ENCODE measurements at regions not wholly inside any gene's neighbourhood (a gene's known extent, or its start where the extent isn't known, plus 50 kb on each side); places are given as distances from the start of the nearest gene placed in this dataset.
"Not testable (repeated sequence)": the region's sequence is repeated elsewhere in the genome, so short reads cannot be mapped to it uniquely, and the experiment has no call there.

DNA sequence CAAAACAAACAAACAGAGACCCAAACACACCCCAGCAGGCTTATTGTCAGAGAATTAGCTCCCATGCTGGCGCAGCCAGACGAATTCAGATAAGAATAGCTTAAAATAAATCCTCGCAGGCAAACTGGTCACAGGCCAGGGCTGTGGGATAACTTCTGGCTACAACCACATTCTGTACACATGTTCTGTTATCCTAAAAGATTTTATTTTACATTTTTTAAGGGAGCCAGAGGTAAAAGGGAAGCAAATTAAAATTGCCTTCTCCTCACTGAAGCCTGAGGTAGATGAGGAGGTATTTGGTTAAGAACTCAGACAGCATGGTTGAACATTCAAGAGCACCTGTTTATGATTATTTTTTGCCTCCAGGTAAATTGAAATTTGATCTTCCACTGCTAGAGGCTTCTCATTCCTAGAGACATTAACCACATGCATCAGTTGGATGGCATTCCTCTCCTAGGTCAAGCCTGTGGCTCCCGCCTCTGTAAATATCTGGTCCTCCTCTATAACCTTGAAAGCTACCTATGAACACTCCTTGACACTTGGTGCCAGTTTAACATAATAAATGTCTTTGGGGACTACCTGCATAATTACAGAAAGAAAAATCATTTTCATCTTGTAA, 190.3 kb downstream of the SATB1 start:
- DNase-seq = no peak

DNA sequence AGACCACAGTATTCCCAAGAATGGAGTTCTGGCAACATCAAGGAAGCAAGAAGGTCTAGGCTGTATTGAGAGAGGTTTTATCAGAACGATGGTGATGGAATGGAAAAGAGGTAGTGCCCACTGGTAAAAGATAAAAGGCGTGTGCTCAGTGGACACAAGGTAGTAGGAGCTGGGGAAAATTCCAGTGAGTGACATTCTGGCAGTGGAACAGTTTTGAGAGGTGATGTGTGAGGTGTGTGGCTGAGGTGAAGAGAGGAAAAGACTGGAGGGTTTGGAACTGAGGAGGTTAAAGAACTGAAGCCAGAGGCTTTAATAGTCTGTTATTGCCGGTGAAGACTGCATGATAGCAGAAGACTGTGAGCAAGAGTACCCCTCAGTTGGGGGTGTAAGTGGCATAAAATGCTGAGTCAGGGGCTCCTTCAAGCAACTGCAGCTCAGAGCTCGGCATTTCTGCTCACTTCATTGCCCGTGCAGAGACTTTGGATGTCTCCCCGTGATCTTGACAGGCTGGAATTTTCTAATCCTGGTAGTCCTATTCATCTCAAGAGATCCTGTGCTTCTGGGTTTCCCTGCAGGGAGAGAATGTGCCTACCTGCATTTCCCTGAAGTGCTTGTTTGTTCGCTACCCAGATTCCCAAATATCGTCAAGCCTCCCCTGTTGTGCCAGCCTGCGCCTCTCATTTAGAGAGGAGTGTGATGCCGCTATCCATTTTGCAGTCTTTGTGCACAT, 191.0 kb downstream of the SATB1 start:
- DNase-seq = no peak

DNA sequence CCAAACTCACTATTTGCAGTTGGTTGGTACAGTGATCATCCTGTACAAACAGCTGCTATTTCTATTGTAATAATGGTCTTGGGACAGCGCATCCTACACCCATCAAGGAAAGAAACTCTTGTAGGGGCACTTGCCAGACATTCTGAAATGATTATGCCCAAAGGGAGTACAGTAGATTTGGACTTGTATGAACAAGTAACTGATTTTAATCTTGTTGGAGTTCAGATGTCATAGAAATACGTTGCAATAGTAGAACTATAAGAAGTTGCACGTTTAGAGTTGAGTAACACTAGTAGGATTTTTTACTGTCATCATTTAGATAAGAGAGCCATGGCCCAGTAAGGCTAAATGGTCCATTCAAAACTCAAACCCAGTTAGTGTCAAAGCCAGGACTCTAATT, 192.8 kb downstream of the SATB1 start:
- no peak for DNase-seq

DNA sequence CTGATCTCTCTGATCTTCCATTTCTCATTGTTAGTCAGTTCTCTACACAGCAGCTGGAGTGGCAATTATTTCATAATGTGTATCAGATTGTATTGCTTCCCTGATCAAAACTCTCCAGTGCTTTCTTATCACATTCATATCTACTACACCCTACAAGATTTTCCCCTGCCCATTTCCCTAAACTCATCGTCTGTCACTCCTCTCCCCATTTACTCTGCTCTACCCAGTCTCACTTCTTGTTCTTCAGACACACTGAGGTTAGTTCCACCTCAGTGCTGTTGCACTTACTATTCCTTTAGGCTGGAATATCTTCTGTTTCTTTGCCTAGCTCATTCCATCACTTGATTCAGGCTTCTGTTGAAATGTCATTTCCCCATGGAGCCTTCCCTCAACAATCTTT, 197.1 kb downstream of the SATB1 start:
- no peak for DNase-seq

DNA sequence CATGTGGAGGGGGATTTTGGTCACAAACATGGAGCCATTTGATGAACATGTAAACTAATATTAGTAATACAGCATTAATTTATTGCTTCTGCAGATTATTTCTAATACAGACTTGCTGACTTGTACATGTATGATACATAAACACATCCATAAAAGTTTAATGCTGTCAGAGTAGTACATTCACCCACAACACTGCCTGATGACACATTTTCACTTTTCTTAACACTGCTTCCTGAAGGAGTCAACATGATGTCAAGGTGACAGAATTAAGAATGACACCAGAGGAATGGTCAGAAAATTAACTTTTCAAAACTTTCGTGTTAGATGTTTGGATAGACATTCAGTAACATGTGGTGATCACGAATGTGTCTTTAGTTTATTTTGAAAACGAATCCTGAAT, 199.4 kb downstream of the SATB1 start:
- DNase-seq = no peak

DNA sequence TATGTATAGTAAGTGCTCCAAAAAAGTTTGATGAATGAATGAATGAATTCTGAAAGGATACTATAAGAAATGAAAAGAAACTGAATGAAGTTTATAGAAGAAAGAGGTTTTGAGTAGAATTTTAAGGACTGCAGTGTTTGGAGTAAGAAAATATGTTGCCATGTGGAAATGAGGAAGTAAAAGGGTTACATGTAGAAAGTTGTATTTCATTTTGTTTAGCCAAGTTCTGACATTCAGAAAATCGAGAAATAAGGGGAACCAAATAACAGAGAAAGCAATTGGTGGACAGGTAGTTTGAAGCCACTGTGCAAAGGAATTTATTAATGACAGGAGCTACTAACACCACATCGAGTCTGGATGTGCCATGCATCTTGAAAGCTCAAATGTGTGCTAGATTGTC, 200.7 kb downstream of the SATB1 start:
- no peak for DNase-seq

DNA sequence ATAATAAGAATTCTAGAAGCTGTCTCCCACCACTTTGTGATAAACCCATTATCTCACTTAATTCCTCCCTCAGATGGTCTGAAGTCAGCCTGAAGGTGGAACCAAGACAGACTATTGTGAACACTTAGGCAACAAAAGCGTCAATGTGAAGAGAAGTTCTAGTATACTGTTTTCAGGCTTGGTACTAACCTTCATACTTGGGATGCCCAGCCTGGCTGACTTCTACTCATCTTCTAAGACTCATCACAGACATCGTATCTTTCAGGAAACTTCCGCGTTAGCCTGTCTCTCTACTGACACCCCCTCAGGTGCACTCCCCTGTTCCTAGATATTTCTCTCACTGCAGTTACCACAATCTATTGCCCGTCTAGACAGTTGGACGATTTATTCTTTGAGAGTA, 201.2 kb downstream of the SATB1 start:
- no peak for DNase-seq

DNA sequence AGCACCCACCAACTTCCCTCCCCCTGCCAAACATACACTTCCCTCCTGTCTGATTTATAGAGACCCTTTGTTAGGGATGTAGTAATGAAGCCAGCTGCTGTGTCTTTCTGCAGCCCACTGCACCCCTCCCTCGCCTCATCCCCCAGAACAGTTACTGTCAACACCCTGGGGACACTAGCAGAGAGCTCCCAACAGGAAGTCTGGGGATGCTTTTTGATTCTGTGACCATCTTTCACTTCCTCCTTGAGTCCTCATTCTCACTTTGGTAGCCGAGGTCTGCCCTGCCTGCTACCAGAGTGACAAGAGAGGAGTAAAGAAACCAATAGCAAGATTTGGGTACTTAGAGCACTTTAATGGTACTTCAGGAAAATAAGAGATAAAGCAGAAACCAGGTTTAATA, 201.6 kb downstream of the SATB1 start:
- DNase-seq = no peak

DNA sequence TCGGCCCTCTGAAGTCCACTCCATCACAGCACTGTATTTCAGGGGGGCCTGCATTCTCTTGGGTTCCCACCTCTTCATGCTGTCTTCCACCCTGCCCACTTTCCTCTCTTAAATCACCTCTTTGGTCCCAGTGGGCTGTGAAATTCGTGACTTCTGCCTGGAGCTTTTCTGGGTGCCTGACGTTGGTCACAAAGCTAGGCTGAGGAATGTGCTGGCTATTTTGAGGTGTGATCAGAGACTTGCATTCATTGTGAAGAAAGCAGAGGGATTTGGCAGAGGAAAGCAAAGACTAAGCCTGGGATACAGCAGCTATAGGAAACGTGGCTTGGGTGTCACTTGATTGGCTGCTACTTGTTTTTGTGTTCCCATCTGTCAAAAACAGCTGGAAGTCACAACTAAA, 202.5 kb downstream of the SATB1 start:
- DNase-seq = no peak

DNA sequence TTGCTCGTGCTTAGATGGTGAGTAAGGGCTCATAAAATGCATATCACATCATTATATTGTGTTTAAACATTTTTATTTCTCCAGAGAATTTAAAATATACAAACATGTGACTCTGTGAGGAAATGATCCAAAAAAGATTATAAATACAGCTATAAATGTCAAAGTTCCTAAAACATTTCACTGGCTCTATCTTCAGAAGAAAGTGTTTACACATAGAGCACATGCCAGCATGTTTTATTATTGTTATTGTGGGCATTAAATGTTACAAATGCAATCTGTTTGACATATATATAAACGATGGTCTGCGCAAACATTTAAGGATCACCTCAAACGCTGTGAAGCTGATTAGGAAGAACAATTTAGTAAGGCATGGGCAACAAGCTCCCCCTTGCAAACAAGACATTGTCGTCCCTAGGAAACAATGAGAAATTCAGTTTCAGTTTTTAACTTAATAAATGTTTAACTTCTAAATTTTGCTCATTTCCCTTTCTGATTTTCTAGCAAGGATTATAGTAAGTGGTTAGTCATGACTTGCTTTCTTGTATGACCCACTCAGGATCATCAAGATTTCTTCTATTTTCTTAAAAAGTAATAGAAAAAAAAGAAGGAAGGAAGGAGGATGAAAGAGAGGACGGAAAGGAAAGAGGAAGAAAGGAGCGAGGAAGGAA, 207.5 kb downstream of the SATB1 start:
- no peak for DNase-seq

DNA sequence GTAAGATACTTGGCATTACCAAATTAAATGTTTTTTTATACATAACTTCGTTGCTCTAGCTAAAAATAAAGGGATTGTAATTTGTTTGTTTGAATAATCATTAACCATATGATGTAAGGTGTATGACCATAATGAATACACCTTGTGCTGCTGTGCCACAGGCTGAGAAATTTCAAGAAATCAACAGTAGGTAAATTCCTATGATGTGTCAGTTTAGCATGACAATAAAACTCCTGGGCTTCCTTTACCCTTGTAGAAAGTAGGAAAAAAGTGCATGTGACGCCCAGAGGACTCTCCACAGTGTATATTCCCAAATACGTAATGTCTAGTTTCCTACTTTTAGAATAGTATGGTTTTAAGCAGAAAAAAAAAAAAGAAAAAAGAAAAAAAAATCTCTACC, 208.1 kb downstream of the SATB1 start:
- DNase-seq = no peak

DNA sequence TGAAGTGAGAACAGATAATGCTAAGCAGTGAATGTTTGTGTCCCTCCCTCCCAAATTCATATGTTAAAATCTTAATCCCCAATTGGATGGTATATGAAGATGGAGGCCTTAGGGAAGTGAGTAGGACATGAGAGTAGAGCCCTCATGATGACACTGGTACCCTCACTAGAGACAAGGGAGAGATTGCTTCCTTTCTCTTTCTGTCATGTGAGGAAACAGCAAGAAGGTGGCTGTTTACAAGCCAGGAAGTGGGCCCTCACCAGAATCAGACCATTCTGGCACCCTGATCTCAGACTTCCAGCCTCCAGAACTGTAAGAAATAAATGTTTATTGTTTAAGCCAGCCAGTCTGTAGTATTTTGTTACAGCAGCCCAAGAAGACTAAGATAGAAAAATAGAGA, 209.5 kb downstream of the SATB1 start:
- DNase-seq = no peak

DNA sequence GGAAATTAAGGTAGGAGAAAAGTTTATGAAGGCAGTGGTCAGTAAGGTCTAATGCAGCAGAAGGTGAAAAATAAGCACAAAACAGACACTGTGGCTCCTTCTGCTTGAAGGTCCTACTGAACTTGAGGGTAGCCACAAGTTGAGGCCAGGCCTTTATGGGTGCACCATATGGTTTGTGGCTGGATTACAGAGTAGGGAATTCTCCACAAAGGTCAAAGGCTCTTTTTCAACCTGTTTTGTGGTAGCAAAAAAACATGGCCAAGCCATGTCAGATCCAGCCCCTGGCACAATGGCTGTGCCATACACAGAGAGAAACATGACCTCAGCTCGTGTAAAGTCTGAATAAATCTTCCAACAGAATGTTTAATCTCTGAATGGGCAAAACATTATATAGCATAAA, 214.0 kb downstream of the SATB1 start:
- DNase-seq = no peak

DNA sequence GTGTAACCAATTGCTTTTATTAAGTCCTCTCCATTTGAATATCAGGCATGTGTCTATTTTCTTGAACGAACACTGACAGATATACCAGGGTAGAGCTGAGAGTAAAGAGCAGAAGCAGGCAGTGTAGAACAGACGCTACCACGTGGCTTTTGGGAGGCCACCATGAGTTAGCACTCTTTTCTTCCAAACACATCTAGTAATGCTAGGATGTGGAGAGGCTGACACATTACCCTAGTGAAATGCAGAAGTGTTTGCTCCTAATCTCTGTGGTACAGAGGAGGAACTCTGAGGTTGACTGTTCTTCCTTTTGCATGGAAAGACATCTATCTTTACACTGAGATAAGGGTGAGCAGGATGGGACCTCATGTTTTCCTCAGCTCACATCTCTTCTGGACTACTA, 216.3 kb downstream of the SATB1 start:
- DNase-seq = no peak

DNA sequence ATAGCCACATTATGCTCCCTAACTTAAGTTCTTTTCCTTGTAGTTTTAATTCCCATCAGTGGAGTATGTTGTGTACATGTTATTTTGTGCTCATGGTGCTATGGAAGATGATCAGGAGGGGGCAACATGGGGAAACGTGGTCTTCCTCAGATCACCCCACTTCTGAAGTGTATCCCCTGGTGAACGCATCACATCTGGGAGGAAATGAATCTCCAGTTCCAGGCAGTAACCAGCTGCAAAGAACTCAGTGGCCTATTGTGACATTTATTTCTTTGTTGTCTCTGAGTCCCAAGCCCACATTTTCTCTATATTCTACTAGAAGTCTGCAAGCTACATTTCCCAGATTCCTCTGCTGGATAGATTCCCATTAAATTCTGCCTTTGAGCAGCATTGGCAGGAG, 217.0 kb downstream of the SATB1 start:
- DNase-seq = no peak

DNA sequence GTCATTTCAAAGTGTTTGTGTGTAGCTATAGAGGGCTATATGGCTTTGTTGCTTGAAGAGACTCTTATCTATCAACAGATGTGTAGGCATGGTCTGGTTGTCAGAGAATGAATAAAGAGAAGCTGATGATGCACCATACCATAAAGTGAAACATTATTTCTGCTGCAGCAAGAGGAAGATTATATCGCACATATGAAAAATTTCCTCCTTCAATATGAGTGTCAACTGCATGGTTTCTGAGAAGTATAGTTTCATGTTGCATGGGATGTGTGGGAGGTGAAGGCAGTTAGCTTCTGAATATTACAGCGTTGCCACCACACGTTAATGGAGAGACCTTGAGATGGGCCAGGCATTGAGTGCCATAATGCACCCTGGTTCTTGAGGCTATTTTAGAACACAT, 217.9 kb downstream of the SATB1 start:
- no peak for DNase-seq

DNA sequence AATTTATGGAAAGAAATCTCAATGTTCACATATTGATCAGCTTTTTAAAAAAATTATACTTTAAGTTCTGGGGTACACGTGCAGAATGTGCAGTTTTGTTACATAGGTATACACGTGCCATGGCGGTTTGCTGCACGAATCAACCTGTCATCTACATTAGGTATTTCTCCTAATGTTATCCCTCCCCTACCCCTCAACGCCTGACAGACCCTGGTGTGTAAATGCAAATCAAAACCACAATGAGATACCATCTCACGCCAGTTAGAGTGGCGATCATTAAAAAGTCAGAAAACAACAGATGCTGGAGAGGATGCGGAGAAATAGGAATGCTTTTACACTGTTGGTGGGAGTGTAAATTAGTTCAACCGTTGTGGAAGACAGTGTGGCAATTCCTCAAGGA, 219.4 kb downstream of the SATB1 start:
- DNase-seq = not testable (repeated sequence)

DNA sequence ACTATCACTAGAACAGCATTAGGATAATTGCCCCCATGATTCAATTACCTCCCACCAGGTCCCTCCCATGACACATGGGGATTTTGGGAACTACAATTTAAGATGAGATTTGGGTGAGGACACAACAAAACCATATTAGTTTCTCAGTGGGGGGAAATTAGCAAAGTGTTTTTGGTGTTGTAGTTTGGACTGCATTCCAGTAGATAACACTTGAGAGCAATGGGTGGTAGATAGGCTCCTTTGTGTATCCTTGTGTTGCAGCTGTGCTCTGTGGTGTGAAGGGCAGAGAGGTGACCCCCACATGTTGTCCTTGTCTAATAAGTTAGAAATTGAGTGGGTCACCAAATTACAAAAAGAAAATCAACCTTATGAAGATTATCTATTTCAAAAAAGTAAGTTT, 223.8 kb downstream of the SATB1 start:
- DNase-seq = no peak

DNA sequence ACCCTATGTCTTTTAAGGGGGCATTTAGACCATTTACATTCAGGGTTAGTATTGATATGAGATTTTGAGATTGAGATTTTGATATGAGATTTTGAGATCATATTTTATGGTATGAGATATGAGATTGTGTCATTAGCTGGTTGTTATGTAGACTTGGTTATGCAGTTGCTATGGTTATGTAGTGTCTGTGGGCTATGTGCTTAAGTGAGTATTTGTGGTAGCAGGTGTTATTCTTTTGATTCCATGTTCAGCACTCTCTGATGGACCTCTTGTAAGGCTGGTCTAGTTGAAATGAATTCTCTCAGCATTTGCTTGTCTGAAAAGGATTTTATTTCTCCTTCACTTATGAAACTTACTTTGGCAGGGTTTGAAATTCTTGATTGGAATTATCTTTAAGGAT, 225.4 kb downstream of the SATB1 start:
- DNase-seq = no peak

DNA sequence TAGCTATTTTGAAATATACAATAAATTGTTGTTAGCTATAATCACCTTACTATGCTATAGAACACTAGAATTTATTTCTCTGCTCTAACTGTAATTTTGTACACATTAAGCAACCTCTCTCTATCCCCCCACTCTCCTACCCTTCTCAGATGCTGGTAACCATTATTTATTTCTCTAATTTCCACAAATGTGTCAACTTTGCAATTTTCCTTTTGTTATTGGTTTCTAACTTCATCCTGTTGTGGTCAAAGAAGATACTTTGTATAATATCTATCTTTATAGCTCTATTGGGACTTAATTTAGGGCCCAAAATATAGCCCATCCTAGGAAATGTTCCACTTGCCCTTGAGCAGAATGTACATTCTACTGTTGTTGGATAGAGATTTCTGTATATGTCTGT, 229.3 kb downstream of the SATB1 start:
- DNase-seq = no peak

DNA sequence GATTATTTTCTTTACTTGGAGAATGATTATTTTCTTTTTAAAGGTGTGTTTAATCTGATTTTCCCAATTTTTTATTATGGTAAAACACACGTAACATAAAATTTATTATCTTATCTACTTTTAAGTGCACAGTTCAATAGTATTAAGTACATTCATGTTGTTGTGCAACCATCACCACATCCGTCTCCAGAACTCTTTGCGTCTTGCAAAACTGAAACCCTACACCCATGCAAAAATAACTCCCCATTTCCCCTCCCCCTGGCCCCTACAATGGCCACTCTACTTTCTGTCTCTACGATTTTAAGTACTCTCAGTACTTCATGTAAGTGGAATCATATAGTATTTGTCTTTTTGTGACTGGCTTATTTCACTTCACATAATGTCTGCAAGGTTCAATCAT, 230.7 kb downstream of the SATB1 start:
- no peak for DNase-seq

DNA sequence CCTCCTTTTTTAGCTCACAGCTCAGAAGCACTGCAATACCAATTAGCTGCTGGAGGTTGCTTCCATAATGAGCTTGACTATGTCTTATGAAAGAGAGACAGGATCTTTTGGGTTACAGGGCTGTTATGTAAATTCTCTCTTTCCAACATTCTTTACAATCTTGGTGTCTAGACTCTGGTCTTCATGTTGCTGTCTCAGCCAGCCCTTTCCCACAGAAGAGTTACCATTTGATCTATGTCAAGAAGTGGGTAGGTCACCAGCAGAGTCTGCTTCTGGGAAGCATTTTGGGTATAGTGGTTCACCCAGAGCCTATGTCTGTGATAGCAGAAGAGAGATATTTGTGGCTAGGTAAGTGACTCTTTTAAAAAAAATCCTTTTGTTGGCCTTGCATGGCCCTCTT, 234.5 kb downstream of the SATB1 start:
- no peak for DNase-seq

DNA sequence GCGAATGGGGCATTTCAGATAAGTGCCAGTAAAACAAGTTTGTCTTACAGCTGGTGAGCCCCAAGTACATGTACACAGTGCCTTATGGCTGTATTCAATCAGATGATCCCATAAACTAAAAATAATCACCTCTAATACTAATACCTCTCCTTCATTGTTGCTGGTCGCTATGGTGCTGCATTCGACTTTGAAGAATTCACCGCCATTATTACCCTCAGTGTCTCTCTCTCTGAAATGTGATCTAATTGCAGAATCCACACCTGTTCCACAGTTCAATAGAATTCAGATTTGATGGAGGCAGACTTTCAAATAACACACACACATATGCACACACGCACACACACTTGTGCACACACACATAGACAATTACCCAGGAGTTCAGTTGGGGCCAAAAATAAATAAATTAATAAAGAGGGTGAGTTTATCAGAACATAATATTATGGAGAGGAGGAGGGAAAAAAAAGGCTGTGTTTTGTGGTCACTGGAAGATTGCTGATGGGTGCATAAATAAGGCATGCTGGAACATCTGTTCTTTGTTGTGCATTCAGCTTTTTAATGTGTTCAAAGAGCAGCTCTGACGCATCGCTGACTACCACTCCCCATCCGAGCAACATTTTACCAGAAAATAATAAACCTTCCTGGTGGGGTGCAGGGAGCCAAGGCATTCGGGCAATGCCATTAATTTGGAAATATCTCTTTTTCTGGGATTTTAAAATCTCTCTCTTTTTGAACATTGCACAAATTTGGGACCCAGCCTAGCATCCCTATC, 235.7 kb downstream of the SATB1 start:
- peak; percentile 73 to 85 for DNase-seq

DNA sequence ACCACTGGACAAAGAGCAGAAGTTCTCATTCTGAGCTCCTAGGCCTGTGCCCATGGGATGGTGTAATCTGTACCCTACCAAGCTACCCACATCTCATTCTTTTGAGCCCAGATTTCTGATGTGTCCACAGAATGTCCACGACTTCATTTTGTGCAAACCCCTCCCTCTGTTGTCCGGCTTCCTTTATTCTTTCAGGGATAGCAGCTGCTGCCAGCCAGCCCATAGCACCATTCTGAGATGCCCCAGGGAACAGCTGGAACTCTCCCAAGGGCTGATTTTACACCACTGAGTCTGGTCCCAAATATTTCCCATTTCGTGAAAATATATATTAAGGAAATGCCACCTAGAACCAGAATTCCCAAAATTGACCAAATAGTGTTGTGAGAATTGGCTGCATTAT, 236.6 kb downstream of the SATB1 start:
- peak; percentile 10 to 11 for DNase-seq

Data from NCI-H1930 (cell line).